PC-3 (cell line): ENCODE measurements at regions not wholly inside any gene's neighbourhood (a gene's known extent, or its start where the extent isn't known, plus 50 kb on each side); places are given as distances from the start of the nearest gene placed in this dataset.

ENCODE experiments used
- EZH2 ChIP-seq: fragments of 300-600 bp; sonication (generic); IDR thresholded peaks from one replicate; pipeline ENCODE4 v1.6.1; 2017; ENCODE audit warnings: antibody characterized with exemption, mild to moderate bottlenecking, low read length; ENCODE audit not compliant: unreplicated experiment
- EZH2phosphoT487 ChIP-seq: fragments of 300-600 bp; sonication (generic); IDR thresholded peaks from 2 replicates; pipeline ENCODE4 v1.6.1; 2018; ENCODE audit warnings: mild to moderate bottlenecking, antibody characterized with exemption, low read length, borderline replicate concordance
- TF ChIP-seq, protein P1 (sequence below): fragments of 300-600 bp; sonication (generic); conservative IDR thresholded peaks from 2 replicates; pipeline ENCODE4 v1.5.1; 2017; ENCODE audit warnings: antibody characterized with exemption, low read depth, mild to moderate bottlenecking, low read length

DNA sequence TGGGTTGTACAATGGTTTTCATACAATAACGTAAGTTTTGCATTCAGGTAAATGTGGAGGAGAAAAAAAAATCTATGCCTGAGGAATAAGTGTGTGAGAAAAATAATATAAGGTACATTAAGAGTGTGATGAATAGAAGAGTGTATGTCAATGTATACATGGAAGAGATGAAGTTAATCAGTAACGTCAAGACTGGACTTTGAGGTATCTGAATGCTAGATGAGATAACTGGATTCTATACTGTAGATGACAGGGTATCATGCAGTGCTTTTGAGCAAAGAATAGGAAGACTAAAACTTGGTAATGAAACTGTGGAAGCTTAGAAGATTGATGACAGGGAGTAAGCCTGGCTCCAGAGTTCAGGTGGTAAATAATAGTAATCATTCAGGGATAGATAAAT is 666.7 kb upstream of the SGO1 start:
- TF ChIP-seq, protein P1, sequence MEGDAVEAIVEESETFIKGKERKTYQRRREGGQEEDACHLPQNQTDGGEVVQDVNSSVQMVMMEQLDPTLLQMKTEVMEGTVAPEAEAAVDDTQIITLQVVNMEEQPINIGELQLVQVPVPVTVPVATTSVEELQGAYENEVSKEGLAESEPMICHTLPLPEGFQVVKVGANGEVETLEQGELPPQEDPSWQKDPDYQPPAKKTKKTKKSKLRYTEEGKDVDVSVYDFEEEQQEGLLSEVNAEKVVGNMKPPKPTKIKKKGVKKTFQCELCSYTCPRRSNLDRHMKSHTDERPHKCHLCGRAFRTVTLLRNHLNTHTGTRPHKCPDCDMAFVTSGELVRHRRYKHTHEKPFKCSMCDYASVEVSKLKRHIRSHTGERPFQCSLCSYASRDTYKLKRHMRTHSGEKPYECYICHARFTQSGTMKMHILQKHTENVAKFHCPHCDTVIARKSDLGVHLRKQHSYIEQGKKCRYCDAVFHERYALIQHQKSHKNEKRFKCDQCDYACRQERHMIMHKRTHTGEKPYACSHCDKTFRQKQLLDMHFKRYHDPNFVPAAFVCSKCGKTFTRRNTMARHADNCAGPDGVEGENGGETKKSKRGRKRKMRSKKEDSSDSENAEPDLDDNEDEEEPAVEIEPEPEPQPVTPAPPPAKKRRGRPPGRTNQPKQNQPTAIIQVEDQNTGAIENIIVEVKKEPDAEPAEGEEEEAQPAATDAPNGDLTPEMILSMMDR = no peak
- TF ChIP-seq EZH2 = no peak
- TF ChIP-seq EZH2phosphoT487 = no peak
